Heart left ventricle (tissue), 13 donors: ENCODE measurements at regions not wholly inside any gene's neighbourhood (a gene's known extent, or its start where the extent isn't known, plus 50 kb on each side); places are given as distances from the start of the nearest gene placed in this dataset.

ENCODE experiments used
- CTCF ChIP-seq, 12 donors: fragments of 200-600 bp; sonication (generic) in 4 of 12; IDR thresholded peaks; one replicate each; pipeline versions ENCODE4 v1.5.0 to v1.8.0; 2018 to 2022; ENCODE audit warnings: antibody characterized with exemption in 12 of 12, mild to moderate bottlenecking in 5 of 12
- POLR2A ChIP-seq, 2 donors: fragments of 450-650 bp; IDR thresholded peaks; one replicate each; pipeline ENCODE4 v1.6.1; 2017; ENCODE audit warnings: antibody characterized with exemption in 2 of 2, mild to moderate bottlenecking in 2 of 2, moderate library complexity in 2 of 2
- donor health status: ischemic (EF 13 %, LVEDD 7.1; RV severe dilation, severe dysfunction).
- donor health status: DM: no; HTN: yes; CAD: no.
- donor health status: DM: no; HTN: no; CAD: no.
- donor health status: ischemic (EF 25% LVEDD 6.9; RV normal size, moderate dysfunction).
- donor health status: ischemic (EF 25% LVEDD 5.7; RV mildly dilated, moderate dysfunction).
- donor health status: ischemic (EF 35%, LVEDD 5.7; RV mildly dilated, moderate dysfunction).
- donor health status: nonischemic (EF 11% LVEDD 7.7; RV severe dilation, severe dysfunction).
- donor health status: DM: yes; HTN: yes; CAD: no.
- donor health status: PGD.
- donor health status: ischemic (EF 29% LVEDD 5.4; RV normal size, mild dysfunction).
- donor health status: nonischemic (EF 23%, LVEDD 6.1; RV moderate dilation, normal function).

DNA sequence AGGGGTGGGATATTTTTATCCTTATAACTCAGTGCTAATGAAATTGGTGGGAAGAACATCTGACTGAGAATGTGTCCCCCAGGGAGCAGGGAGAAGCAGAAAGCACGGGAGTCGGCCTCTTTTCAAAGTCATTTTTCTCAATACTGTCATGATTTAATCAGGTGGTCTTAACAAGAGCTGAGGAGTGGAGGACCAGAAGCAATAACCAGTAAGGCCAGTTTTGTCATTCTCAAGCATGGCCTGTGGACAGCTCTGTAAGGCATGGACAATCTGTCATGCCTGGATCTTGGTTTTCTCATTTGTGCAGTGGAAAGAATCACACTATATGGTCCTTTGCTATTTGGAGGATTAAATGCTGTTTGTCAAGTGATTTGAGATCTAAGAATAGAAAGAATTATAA, 99.7 kb downstream of the TNFSF11 start:
- TF ChIP-seq CTCF (IDR thresholded peaks at IDR 0.05) (no peak), POLR2A (IDR thresholded peaks at IDR 0.05) (no peak)
